ENCODE measurements at regions not wholly inside any gene's neighbourhood (a gene's known extent, or its start where the extent isn't known, plus 50 kb on each side); places are given as distances from the start of the nearest gene placed in this dataset. TPM values are rescaled to one million over a fixed set of nuclear protein-coding genes. Genes with fewer than 3 reads are reported as not detected.

Small RNAs in the stretch of these regions (microRNA-seq; reads per million reads assigned to microRNA genes)
- gene MIR3681 (ENCODE audit: borderline microRNAs expressed, borderline replicate concordance) = not detected

Measured in activated CD8-positive, alpha-beta T cell treated with anti-CD3 and anti-CD28 coated beads for 36 hours (primary cell).